GM10266 (cell line): ENCODE measurements at regions not wholly inside any gene's neighbourhood (a gene's known extent, or its start where the extent isn't known, plus 50 kb on each side); places are given as distances from the start of the nearest gene placed in this dataset.

Experiments
- DNase-seq: peaks from one replicate; pipeline ENCODE4 v3.0.0; 2012; ENCODE audit errors: extremely low spot score
- TF ChIP-seq, protein P1 (sequence below): IDR thresholded peaks from 2 replicates; pipeline ENCODE4 v1.5.1; 2012; ENCODE audit warnings: mild to moderate bottlenecking, low read depth; ENCODE audit not compliant: control insufficient read depth, insufficient read depth; ENCODE audit errors: missing control alignments

DNA sequence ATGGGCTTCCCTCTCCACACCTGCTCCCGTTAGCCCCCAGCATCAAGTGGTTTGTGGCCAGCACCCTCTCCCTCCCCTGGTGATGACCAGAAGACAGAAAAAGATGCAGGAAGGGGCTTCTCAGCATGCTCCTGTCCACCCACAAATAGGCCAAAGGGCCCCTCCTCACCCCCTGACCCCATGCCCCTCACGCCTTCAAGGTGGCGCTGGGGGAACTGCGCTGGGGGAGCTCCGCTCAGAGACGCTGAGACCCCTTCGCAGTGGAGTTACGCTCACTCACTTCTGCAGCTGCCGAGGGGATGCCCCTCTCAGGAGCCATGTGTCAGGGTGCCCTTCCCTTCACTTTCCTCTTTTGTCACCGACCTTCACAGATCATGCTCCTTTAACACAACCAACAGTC is 92.0 kb downstream of the PSMB1 start:
- TF ChIP-seq, protein P1, sequence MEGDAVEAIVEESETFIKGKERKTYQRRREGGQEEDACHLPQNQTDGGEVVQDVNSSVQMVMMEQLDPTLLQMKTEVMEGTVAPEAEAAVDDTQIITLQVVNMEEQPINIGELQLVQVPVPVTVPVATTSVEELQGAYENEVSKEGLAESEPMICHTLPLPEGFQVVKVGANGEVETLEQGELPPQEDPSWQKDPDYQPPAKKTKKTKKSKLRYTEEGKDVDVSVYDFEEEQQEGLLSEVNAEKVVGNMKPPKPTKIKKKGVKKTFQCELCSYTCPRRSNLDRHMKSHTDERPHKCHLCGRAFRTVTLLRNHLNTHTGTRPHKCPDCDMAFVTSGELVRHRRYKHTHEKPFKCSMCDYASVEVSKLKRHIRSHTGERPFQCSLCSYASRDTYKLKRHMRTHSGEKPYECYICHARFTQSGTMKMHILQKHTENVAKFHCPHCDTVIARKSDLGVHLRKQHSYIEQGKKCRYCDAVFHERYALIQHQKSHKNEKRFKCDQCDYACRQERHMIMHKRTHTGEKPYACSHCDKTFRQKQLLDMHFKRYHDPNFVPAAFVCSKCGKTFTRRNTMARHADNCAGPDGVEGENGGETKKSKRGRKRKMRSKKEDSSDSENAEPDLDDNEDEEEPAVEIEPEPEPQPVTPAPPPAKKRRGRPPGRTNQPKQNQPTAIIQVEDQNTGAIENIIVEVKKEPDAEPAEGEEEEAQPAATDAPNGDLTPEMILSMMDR: no peak
- no peak for DNase-seq

DNA sequence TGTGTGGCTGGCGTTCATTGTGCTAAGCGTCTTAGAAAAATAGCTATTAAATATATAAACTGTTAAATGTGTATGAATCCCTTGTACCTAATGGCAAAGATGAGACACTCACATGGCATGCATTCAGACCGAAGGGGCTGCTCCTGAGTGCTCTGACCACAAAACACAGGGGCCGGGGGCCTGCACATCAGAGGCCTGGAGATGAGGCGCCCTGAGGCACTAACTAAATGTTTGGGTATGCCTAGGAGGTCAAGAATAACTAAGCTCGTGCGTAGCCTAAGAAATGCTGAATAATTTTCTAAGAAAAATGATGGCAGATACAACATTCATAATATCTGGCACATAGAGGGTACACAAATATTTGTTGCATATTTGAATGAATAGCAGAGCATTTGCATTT is 92.5 kb downstream of the PSMB1 start:
- DNase-seq: no peak
- TF ChIP-seq, protein P1: no peak

DNA sequence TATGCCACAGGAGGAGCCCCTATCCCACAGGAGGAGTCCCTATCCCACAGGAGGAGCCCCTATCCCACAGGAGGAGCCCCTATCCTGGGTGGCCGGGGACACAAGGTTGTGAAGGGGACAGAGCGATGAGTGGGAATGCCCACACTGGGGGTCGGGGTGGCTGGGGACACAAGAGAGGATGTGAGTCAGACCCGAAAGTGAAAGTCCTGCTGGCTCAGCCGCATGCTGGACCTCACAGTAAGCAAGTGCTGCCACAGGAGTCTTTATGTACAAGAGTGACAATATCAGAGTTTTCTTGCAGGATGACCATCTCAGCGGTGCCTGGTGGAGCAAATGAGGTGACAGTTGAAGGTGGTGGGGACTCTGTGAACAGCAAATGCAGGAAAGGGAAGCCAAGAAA is 93.7 kb downstream of the PSMB1 start:
- DNase-seq: peak; percentile 81
- TF ChIP-seq, protein P1: no peak

DNA sequence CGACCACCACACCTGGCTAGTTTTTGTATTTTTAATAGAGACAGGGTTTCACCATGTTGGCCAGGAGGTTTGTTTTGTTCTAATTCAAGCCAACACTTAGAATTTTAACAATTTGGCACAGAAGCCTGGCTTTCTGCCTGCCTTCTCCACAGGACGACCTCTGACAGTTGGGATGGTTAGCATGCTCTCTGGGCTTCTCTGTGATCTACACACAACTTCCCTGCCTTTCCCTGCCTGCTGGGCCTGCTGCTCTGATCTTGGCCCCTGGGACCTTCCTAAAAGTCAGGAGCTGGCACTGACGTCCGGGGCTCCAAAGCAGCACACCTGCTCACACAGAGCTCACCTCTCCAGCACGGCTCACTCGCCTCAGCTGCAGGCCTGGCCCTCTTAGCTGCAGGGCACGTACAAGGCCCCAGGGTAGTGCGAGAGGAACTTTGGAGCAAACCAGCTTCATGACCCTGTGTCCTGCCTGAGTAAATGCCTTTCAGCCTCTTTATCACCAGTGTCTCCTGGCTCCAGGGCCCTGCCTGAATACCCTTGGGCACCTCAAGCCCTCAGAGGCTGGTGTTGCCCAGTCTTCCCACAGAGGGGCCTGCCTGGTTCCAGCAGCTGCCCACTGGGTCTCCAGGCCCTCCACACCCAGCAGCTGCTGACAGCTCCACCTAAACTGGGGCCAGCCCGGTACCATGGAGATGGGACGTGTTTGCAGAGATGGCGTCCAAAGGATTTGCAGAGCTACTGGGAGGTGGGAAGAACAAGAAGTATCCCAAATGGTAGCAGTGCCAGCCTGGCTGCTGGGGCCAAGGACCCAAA is 96.0 kb downstream of the PSMB1 start:
- no peak for DNase-seq
- TF ChIP-seq, protein P1: no peak
